WTC11 (cell line): ENCODE measurements at regions not wholly inside any gene's neighbourhood (a gene's known extent, or its start where the extent isn't known, plus 50 kb on each side); places are given as distances from the start of the nearest gene placed in this dataset.

Experiments used
- ATAC-seq: fragments of 200-7000 bp; cut with Tn5 transposase; 2 replicates; pipeline ENCODE4 v1.10.0; 2021; ENCODE audit warnings: mild to moderate bottlenecking, moderate library complexity
- CTCF ChIA-PET: fragments of 300-600 bp; sonication (Branson Sonifier 250); formaldehyde crosslinking; loops from one replicate; lab custom pipeline; 2021; ENCODE audit warnings: antibody characterized with exemption; lab: Charles Lee
- POLR2A ChIA-PET: fragments of 350-600 bp; sonication (Branson Sonifier 250); formaldehyde crosslinking; loops from one replicate; lab custom pipeline; 2021; ENCODE audit warnings: antibody characterized with exemption; lab: Charles Lee
- DNase-seq: peaks from one replicate; pipeline ENCODE4 v3.0.0; 2021; ENCODE audit warnings: low spot score
- H3K27ac Mint-ChIP-seq: 2 replicates; pipeline ENCODE4 v1.8.0; 2021; ENCODE audit warnings: mixed read lengths
- H3K27me3 Mint-ChIP-seq: 2 replicates; pipeline ENCODE4 v1.8.0; 2021; ENCODE audit warnings: low read depth, mild to moderate bottlenecking, moderate library complexity, mixed read lengths
- H3K36me3 Mint-ChIP-seq: 2 replicates; pipeline ENCODE4 v1.8.0; 2021; ENCODE audit warnings: mixed read lengths
- H3K4me1 Mint-ChIP-seq: 2 replicates; pipeline ENCODE4 v1.8.0; 2022; ENCODE audit warnings: mixed read lengths
- H3K4me3 Mint-ChIP-seq: 2 replicates; pipeline ENCODE4 v1.8.0; 2021; ENCODE audit warnings: mild to moderate bottlenecking, moderate library complexity, mixed read lengths
- H3K9me3 Mint-ChIP-seq: 2 replicates; pipeline ENCODE4 v1.8.0; 2021; ENCODE audit warnings: mixed read lengths
- CBFB ChIP-seq: sonication (generic); formaldehyde crosslinking; IDR thresholded peaks from 2 replicates; pipeline ENCODE4 v1.8.1; 2022; ENCODE audit warnings: mild to moderate bottlenecking, low read depth, missing genetic modification reagents
- E2F4 ChIP-seq: sonication (generic); formaldehyde crosslinking; IDR thresholded peaks from 2 replicates; pipeline ENCODE4 v1.8.1; 2022; ENCODE audit warnings: low read depth, mild to moderate bottlenecking, moderate library complexity, missing genetic modification reagents, borderline replicate concordance
- EMX1 ChIP-seq: fragments of 250-450 bp; sonication (Bioruptor Pico); IDR thresholded peaks from 2 replicates; pipeline ENCODE4 v1.8.0; 2021; ENCODE audit warnings: mild to moderate bottlenecking
- FOXJ3 ChIP-seq: sonication (generic); formaldehyde crosslinking; IDR thresholded peaks from 2 replicates; pipeline ENCODE4 v1.9.0; 2021; ENCODE audit warnings: missing genetic modification reagents, mild to moderate bottlenecking, borderline replicate concordance
- GRHL2 ChIP-seq: fragments of 250-450 bp; sonication (Bioruptor Pico); IDR thresholded peaks from 2 replicates; pipeline ENCODE4 v1.8.0; 2022; ENCODE audit warnings: mild to moderate bottlenecking, moderate library complexity; ENCODE audit not compliant: insufficient replicate concordance, severe bottlenecking
- KAT7 ChIP-seq: sonication (generic); formaldehyde crosslinking; IDR thresholded peaks from 2 replicates; pipeline ENCODE4 v1.8.1; 2023; ENCODE audit warnings: missing genetic modification reagents, mild to moderate bottlenecking, borderline replicate concordance
- MXD4 ChIP-seq: fragments of 250-450 bp; sonication (Bioruptor Pico); IDR thresholded peaks from 2 replicates; pipeline ENCODE4 v1.8.0; 2021; ENCODE audit warnings: mild to moderate bottlenecking, moderate library complexity, borderline replicate concordance
- MYBL2 ChIP-seq: sonication (generic); formaldehyde crosslinking; IDR thresholded peaks from 2 replicates; pipeline ENCODE4 v1.8.1; 2023; ENCODE audit warnings: mild to moderate bottlenecking, moderate library complexity, missing genetic modification reagents
- NR1H2 ChIP-seq: sonication (generic); formaldehyde crosslinking; IDR thresholded peaks from 2 replicates; pipeline ENCODE4 v1.9.0; 2021; ENCODE audit warnings: mild to moderate bottlenecking, moderate library complexity, missing genetic modification reagents
- SMAD4 ChIP-seq: sonication (generic); formaldehyde crosslinking; IDR thresholded peaks from 2 replicates; pipeline ENCODE4 v1.8.0; 2022; ENCODE audit warnings: mild to moderate bottlenecking, missing genetic modification reagents
- TCF7 ChIP-seq: sonication (generic); formaldehyde crosslinking; IDR thresholded peaks from 2 replicates; pipeline ENCODE4 v1.8.0; 2022; ENCODE audit warnings: mild to moderate bottlenecking, low read depth, missing genetic modification reagents, moderate library complexity
- ZNF423 ChIP-seq: fragments of 250-450 bp; sonication (Bioruptor Pico); IDR thresholded peaks from 2 replicates; pipeline ENCODE4 v2.1.2; 2022; ENCODE audit warnings: mild to moderate bottlenecking, moderate library complexity
- ZSCAN18 ChIP-seq: fragments of 250-450 bp; sonication (Bioruptor Pico); IDR thresholded peaks from 2 replicates; pipeline ENCODE4 v2.1.2; 2022; ENCODE audit warnings: mild to moderate bottlenecking, moderate library complexity
- TF ChIP-seq, protein P1 (sequence below): fragments of 250-450 bp; sonication (Bioruptor Pico); IDR thresholded peaks from 2 replicates; pipeline ENCODE4 v1.9.0; 2021; ENCODE audit warnings: mild to moderate bottlenecking
- TF ChIP-seq, protein P2 (sequence below): sonication (generic); formaldehyde crosslinking; IDR thresholded peaks from 2 replicates; pipeline ENCODE4 v1.8.1; 2023; ENCODE audit warnings: mild to moderate bottlenecking, missing genetic modification reagents

- no peak for DNase-seq
- Mint-ChIP-seq H3K27me3 (no peaks in the 10 kb centered on the region), H3K27ac (peak overlapping the region; percentile 66)
Measured at GRCh38 chr2:167480986-167481309, 592.7 kb downstream of the XIRP2 start.

GRCh38 chr2:167480232-167480985 is 592.1 kb downstream of the XIRP2 start:
- ATAC-seq (peak; percentile 50), DNase-seq (peak; percentile 10)
- Mint-ChIP-seq H3K36me3 (peaks cover 3% of the 10 kb centered on the region; the same call in 1 of the 2 replicates), H3K9me3 (no peaks in the 10 kb centered on the region), H3K27me3 (no peaks in the 10 kb centered on the region), H3K4me1 (peaks cover 62% of the 10 kb centered on the region), H3K27ac (peak overlapping the region; percentile 66), H3K4me3 (no peak overlapping the region)
- TF ChIP-seq MYBL2 (CRISPR knock-in tag) (no peak), MXD4 (CRISPR knock-in tag) (peak; percentile 54; the same call in 1 of the 2 replicates), EMX1 (CRISPR knock-in tag) (peak; percentile 79; the same call in 1 of the 2 replicates), ZSCAN18 (CRISPR knock-in tag) (peak; percentile 78; the same call in 1 of the 2 replicates), FOXJ3 (CRISPR knock-in tag) (no peak)
- TF ChIP-seq, protein P1, sequence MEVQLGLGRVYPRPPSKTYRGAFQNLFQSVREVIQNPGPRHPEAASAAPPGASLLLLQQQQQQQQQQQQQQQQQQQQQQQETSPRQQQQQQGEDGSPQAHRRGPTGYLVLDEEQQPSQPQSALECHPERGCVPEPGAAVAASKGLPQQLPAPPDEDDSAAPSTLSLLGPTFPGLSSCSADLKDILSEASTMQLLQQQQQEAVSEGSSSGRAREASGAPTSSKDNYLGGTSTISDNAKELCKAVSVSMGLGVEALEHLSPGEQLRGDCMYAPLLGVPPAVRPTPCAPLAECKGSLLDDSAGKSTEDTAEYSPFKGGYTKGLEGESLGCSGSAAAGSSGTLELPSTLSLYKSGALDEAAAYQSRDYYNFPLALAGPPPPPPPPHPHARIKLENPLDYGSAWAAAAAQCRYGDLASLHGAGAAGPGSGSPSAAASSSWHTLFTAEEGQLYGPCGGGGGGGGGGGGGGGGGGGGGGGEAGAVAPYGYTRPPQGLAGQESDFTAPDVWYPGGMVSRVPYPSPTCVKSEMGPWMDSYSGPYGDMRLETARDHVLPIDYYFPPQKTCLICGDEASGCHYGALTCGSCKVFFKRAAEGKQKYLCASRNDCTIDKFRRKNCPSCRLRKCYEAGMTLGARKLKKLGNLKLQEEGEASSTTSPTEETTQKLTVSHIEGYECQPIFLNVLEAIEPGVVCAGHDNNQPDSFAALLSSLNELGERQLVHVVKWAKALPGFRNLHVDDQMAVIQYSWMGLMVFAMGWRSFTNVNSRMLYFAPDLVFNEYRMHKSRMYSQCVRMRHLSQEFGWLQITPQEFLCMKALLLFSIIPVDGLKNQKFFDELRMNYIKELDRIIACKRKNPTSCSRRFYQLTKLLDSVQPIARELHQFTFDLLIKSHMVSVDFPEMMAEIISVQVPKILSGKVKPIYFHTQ (CRISPR knock-in tag), result 0 out of 2 replicates have a peak, but pooled peaks have one; percentile 33
- POLR2A ChIA-PET, result no interaction called here
- CTCF ChIA-PET, result interaction anchor here (0.6 to 0.9 kb wide), 2 partner anchors 9 to 638 kb away, joined by 3 read pairs; no protein-coding TSS in a partner anchor

More at GRCh38 chr2:167480986-167481309, 592.7 kb downstream of the XIRP2 start:
- ChIA-PET CTCF (interaction anchor here (0.6 to 0.9 kb wide), 2 partner anchors 10 to 637 kb away, joined by 3 read pairs; no protein-coding TSS in a partner anchor), POLR2A (no interaction called here)
- H3K4me3 Mint-ChIP-seq, result no peak overlapping the region
- H3K4me1 Mint-ChIP-seq, result peaks cover 65% of the 10 kb centered on the region
- ATAC-seq, result no peak
- H3K36me3 Mint-ChIP-seq, result peaks cover 3% of the 10 kb centered on the region; the same call in 1 of the 2 replicates
- no peak for TF ChIP-seq EMX1 (CRISPR knock-in tag)
- TF ChIP-seq KAT7 (CRISPR knock-in tag), result no peak
- TF ChIP-seq NR1H2 (CRISPR knock-in tag), result no peak
- TF ChIP-seq ZSCAN18 (CRISPR knock-in tag), result no peak
- no peak for TF ChIP-seq CBFB
- no peak for TF ChIP-seq FOXJ3 (CRISPR knock-in tag)
- TF ChIP-seq GRHL2 (CRISPR knock-in tag), result no peak
- TF ChIP-seq E2F4 (CRISPR knock-in tag), result no peak
- TF ChIP-seq SMAD4, result no peak
- TF ChIP-seq TCF7 (CRISPR knock-in tag), result no peak
- no peak for TF ChIP-seq ZNF423
- TF ChIP-seq, protein P2, sequence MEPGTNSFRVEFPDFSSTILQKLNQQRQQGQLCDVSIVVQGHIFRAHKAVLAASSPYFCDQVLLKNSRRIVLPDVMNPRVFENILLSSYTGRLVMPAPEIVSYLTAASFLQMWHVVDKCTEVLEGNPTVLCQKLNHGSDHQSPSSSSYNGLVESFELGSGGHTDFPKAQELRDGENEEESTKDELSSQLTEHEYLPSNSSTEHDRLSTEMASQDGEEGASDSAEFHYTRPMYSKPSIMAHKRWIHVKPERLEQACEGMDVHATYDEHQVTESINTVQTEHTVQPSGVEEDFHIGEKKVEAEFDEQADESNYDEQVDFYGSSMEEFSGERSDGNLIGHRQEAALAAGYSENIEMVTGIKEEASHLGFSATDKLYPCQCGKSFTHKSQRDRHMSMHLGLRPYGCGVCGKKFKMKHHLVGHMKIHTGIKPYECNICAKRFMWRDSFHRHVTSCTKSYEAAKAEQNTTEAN (CRISPR knock-in tag), result no peak
- no peak for TF ChIP-seq MXD4 (CRISPR knock-in tag)
- H3K9me3 Mint-ChIP-seq, result no peaks in the 10 kb centered on the region; the same call in 1 of the 2 replicates
